ENCODE measurements at regions not wholly inside any gene's neighbourhood (a gene's known extent, or its start where the extent isn't known, plus 50 kb on each side); places are given as distances from the start of the nearest gene placed in this dataset.
"Not testable (repeated sequence)": the region's sequence is repeated elsewhere in the genome, so short reads cannot be mapped to it uniquely, and the experiment has no call there.

DNA sequence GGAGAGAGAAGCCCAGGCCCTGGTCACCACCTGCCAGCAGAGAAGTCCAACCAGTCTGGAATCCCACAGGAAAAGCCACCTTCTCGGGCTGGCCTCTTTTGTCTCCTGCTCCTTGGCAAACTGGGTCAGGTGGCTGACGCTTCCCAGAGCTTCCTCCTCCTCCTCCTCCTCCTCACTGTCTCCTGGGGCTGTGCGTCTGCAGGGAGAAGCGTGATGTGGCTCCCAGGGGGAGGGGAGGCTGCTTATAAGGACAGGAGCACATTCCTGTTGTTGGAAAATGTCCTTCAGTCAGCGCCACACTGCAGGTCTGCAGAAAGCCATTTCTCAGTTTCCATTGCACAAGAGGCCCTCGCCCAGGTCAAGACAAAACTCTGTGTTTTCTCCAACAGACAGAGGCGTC is 1316.5 kb downstream of the BRD1 start:
- no peak for DNase-seq (ENCODE audit: low spot score)

DNA sequence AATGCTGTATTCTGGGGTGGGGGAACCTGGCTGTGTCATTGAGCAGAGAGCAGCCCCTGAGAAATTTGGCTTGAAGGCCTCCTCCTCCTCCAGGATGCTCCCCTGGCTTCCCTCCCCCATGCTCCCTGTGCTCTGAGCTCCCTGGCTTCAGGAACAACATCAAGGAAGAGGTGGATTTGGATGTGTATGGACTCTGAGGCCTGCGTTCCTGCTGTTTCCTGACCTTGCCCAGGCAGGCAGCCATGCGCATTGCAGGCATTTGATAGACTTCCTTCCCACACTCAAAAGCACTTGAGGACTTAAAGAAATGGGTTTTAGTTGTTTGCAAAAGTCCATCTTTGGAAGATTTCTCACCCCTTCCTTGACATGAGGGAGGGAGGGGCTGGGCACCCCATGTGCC is 1317.1 kb downstream of the BRD1 start:
- DNase-seq (ENCODE audit: low spot score), result no peak

DNA sequence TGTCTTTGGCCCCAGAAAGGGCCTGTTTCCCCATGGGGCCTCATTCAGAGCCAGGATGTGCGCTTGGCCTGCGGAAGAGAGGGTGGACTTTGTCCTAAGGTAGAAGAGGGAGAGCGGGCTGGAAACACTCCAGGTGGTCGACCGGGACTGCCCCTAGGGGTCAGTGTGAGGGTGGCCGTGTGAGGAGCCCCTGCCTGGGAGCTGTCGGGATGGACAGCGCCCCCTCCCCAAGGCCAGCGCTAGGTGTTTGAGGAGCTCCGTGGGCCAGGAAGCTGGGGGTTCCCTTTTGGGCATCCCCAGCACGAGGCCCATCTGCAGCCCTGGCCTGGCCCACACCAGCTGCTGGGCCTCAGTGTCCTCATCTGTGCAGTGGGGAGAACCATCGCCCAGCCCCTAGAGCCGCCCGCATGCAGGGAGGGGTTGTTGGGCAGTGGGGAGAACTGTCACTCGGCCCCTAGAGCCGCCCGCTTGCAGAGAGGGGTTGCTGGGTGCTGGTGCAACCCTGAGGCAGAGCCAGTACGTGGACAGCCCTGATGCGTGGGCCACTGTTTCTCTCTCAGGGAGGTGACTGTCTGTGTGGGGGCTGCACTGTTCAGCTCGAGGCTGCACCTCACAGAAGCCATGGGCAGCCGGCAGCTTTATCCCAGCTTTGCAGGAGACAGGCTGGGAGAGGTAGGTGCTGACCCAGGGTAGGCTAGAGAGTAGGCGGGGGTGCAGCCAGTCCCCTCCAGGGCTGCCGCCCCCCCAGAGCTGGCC is 1319.9 kb downstream of the BRD1 start:
- DNase-seq (ENCODE audit: low spot score), result no peak

DNA sequence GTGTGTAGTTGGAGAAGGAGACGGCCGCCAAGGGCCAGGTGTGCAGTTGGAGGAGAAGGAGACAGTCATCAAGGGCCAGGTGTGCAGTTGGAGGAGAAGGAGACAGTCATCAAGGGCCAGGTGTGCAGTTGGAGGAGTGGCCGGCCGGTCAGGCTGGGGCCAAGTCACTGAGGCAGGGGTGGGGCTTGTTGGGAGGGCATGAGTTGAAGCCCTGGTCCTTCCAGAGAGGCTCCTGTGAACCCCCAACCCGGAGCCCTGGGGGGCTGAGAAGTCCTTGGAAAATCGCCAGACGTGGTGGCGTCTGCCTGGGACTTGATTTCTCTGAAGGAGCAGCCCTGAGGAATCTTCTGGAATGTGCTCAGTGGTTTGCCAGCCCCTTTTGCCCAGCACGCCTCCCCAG is 1320.5 kb downstream of the BRD1 start:
- DNase-seq (ENCODE audit: low spot score), result no peak

DNA sequence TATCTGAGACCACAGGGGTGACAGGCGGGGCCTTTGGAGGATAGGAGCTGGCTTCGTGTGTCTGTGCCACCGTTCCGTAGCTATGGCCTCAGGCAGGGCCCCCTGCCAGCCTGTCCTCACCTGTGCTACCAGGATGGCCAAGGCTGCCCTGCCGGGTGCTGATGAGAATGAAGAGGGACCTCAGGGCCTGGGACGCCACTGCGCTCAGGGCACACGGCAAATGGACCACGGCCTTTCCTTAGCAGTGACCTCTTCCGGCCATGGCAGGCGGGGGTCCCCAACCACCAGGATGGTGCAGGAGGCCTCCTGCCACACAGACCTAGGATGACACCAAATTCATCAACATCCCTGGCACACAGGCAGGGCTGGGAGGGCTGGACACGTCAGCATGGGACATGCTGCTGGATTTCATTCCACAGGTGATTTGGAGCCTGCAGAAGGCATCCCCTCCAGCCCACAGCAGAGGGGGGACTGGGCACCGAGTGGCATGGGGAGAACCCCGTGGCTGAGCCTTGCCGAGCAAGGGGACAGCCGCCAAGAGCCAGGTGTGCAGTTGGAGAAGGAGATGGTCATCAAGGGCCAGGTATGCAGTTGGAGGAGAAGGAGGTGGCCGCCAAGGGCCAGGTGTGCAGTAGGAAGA is 1321.0 kb downstream of the BRD1 start:
- no peak for DNase-seq (ENCODE audit: low spot score)

DNA sequence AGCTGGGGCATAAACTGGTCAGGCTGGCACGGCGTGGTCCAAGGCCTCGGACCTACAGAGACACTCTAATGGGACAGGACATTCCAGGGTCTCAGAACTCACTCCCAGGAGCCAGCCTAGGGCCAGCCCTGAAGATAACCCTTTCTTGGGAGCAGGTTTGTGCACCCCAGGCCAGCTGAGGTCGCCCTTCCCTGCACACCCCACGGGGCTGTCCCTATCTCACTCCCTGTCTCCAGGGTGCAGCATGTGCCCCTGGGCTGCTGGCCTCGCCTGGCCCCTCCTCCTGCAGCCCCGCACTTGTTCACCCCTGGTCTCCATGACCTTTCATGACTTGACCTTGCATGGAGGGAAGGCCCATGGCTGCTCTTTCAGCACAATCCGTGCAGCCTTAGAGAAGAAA is 1321.8 kb downstream of the BRD1 start:
- no peak for DNase-seq (ENCODE audit: low spot score)

DNA sequence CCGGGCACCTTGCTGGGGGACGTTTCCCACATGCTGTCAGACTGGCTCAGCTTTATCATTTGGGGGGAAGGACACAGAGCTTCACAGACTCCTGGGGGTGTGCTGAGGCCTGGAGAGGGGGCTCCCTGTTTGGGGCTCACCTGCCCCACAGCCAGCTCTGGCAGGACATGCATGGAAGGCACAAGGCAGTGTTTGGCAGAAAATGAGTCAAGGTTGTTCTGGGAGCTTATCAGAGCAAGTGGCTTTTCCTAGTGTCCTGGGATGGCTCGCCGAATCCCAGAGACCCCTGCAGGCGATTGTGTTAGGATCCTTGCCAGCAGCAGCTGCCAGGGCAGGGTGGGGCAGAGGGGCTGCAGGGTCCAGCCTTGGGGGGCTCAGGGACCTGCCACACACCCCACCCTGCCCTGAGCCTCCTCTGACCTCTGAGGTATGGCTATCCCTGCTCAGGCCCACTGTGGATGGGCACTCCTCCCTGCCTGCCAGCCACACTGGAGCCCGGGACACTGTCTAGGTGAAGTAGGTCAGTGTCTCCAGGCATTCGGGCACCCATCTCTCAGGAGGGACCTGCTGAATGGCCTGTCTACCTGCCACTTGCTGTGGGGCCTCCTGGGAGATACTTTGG is 1323.0 kb downstream of the BRD1 start:
- DNase-seq (ENCODE audit: low spot score), result no peak

DNA sequence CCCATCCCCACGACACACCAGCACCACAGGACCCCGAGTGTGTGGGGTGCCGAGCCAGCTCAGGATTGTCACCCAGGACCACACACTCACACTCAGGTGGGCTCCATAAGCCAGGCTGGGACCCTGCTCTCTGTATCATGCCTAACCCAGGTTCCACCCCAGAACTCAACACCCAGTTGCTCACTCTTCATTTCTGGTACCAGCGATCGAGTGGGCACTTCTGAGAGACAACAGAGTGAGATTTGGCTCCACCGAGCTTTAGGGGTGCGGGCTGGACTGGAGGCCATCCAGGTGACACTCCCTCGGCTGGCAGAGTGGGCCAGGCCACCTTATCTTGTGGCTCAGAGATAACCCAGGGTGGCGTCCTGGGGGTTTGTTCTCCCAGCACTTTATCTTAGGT is 1323.8 kb downstream of the BRD1 start:
- DNase-seq (ENCODE audit: low spot score), result no peak

DNA sequence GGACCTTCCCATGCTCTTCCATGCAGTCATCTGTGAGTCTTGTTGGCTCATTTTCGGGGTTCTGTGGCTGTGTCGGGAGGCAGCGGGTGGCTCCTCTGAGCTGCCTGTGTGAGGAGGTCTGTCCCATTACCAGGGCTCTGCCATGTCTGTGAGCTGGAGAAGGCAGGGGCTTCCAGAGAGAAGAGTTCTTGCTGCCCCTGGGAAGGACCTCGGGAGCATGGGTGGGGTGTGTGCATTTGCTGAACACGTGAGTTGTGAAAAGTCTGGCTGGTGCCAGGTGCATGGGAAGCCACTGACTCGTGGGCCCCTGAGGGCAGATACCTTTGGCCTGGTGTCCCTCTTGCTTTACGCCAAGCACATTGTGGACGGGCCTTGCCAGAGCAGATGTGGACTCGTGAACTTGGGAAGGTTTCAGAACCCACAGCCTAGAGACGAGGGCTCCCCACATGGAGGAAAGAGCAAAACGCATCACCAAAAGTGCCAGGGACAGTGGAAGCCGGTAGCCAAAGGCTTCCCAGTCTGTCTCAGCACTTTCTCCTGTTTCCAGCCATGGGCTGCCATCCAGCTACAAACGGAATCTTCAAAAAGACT is 1324.5 kb downstream of the BRD1 start:
- no peak for DNase-seq (ENCODE audit: low spot score)

DNA sequence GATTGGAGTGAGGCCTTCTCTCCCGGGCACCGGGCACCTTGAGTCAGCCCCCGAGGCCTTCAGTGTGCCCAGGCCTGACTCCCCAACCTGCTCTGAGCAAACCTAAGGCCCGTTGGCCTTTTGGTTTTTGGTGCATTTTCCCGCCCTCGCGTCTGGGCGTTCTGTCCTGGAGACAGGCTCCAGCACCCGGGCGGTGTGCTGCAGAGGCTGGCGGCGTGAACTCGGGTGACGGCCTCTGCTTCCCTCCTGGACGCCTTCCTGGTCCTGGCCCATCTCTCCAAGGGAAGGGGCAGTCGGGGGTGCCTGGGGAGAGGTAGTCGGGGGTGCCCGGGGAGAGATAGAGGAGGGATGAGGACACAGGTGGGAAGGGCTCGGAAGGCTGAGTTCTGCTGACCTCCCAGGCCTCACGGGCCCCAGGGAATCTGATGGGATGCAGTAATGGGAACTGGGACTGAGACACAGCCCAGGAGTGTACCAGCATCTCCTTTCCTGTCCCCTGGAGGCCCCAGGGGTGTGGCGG is 1326.4 kb downstream of the BRD1 start:
- DNase-seq (ENCODE audit: low spot score), result no peak

DNA sequence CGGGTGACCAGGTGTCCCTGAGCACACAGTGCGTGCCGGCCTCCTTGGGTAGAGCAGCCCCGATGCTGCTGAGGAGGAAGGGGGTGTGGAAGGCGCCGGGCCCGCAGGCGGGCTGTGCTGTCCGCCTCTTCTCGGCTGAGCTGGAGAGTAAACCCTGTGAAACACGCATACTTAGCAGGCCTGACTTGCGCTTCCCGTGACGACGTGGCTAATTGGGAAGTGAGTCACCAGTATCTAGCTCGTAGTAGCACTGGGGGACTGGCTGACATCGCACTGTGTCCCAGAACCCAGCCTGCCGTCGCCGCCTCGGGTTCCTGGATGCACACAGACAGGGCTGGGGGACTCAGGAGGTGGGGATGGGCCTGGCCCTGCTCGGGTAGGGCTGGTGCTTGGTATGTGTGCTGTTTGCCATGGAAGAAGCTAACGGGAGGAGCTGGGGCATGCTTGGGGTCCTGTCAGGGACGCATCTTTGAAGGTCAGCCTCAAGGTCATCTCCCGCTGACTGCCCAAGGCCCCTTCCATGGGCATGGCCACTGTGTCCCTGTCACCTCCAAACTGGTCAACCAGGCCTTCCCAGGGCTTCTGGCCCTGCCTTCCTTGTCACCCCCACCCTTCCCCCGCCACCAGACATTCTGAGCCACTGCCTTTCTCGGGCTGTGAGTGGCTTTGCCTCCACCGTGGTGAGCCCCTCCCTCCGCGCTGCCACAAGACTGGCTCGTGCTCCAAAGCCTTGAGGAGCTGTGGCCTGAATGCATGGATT is 1327.0 kb downstream of the BRD1 start:
- no peak for DNase-seq (ENCODE audit: low spot score)

DNA sequence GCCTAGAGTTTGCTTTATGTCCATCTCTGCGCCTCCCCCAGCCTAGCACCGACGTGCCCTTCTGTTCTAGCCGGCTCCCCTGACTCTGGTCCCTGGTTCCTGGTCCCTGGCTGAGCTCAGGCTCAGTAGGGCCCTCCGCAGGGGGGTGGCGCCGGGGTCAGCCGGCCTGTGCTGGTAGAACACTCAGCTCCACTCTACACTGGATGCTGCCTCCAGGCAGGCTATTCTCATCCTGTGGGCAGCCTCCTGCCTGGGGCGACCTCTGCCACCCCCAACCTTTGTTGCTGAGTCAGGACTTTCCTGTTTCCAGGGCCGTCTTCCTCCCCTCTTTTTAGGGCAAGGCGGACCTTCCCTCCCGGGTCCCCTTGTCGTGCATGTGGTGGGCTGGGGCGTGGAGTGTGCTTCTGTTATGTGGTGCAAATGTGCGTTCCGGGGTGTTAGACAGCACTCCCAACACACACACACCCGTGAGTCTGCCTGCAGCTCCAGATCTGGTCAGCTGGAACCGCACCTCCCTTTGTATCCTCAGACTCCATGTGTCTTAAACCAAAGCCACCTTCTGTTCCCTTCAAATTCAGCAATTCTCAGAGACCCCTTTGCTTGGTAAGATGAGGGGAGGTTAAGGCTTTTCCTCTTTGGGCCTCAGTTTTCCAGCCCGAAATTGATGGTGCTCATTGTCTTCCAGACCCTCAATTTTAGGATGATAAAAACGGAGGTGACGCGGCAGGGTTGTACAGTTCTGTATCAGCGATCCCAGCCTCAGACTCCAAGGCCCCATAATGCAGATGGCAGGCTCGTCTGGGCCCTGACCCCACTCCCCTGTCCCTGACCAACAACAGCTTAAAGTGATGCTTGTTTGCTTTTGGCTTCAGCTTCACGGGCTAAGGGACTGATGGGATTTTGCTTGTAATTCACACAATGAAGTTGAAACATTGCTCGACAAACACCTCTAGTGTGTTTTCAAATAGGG is 1327.9 kb downstream of the BRD1 start:
- no peak for DNase-seq (ENCODE audit: low spot score)

DNA sequence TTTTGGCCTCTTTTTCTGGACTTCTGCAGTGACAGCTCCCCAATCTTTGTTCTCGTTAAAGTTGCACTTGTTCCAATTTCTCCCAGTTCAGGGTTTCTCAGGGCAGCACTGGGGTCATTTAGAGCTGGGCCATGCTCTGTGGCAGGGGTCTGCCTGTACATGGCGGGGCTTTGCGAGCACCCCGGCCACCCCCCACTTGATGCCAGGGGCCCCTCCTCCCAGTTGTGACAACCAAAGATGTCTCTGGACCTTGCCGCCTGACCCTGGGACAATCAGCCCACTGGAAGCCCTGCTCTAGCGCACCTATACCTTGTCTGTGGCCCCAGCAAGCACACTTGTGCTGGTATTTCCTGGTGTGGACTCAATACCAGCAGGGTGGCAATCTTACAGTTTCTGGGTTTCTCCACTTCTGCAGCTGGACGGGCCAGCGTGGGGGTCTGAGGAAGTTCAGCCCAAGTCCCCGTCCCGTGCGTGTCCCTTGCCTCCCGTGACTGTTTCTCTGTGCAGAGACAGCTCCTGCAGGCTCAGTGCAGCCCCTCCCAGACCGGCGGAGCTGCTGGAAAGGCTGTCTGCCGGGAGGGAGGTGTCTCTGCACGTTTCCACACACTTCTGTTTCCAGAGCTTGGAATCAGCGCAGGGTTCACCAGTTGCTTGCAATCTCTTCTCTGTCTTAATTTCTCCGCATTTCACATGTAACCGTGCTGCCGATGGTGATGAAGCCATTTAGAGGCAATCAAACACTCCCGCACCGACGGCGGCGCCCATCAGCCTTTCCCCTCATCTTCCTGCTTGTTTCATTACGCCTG is 1328.9 kb downstream of the BRD1 start:
- DNase-seq (ENCODE audit: low spot score), result no peak

DNA sequence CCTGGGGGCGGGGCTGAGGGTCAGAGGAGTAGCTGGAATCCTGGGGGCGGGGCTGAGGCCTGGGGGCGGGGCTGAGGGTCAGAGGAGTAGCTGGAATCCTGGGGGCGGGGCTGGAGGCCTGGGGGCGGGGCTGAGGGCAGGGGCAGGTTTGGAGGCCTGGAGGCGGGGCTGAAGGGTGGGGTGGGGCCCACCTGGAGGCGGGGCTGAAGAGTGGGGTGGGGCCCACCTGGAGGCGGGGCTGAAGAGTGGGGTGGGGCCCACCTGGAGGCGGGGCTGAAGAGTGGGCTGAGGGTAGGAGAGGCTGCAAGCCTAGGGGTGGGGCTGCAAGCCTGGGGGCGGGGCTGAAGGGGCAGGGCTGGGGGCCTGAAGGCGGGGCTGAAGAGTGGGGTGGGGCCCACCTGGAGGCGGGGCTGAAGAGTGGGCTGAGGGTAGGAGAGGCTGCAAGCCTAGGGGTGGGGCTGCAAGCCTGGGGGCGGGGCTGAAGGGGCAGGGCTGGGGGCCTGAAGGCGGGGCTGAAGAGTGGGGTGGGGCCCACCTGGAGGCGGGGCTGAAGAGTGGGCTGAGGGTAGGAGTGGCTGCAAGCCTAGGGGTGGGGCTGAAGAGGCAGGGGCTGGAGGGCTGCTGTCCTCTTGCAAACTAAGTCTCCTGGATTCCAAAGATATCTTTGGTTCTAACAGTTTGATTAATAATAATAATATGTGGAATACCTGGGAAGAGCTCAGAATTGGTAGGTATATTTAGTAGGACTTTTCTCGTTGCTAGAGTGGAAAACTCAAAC is 1329.7 kb downstream of the BRD1 start:
- DNase-seq (ENCODE audit: low spot score), result not testable (repeated sequence)

DNA sequence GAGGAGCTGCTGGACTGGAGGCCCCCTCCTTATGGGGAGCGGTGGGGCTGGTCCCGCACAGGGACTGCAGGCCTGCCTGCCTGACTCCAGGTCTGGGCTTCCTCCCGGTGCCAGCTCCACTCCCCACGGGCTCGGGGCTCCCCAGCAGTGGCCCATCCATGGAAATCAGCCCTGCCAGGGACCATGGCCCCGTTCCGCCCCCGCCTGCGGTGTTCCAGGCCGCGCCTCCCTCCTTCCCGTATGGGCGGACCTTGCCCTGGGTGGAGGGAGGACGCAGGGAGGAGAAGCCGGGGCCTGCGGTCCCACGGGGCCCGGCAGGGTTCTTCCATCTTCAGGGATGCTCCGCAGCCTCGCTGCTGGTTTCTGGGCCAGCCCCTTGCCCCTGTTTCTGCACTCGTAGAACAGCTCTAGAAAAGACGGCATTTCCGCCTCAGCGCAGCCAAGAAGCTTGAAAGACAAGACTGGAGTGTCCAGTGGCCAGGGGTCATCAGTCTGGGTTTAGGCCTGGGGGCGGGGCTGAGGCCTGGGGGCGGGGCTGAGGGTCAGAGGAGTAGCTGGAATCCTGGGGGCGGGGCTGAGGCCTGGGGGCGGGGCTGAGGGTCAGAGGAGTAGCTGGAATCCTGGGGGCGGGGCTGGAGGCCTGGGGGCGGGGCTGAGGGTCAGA is 1330.6 kb downstream of the BRD1 start:
- no peak for DNase-seq (ENCODE audit: low spot score)

DNA sequence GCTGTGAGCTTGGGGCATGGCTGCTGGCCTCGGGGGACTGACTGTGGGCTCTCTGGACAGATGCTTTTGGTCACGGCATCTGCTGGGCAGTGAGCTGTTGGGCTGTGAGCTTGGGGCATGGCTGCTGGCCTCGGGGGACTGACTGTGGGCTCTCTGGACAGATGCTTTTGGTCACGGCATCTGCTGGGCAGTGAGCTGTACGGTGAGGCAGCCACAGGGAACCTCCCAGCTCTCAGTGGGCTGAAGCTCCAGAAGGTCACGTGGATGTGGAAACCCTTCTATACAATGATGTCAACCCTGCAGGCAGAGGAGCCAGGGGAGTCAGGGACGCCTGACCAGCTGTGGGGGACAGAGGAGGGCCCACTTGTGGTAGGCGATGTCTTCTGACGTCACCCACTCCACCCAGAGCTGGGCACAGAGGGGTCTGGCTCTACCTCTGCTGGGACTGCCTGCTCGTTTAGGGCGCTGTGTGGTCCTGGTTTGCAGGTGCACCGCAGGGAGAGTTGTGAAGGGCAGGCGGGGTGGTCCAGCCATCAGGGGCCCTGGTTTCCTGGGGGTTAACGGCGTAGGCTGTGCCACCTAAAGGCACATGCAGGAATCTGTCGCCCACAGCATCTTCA is 1331.3 kb downstream of the BRD1 start:
- DNase-seq (ENCODE audit: low spot score), result peak; percentile 86

DNA sequence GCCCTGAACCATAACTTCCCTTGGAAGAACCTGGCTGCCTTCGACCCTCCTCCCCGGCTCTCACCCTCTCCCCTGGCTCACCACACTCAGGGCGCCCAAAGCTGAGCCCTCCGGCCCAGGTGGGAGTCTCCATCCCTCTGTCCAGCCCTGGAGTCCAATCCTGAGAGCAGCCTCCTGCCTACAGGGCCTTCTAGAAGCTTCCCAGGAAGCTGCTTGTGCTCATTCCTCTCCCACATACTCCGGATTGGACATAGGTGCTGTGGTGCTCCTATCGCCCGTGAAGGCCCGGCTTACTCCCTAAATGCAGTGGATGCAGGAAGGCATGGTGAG is 1332.0 kb downstream of the BRD1 start:
- DNase-seq (ENCODE audit: low spot score), result no peak

DNA sequence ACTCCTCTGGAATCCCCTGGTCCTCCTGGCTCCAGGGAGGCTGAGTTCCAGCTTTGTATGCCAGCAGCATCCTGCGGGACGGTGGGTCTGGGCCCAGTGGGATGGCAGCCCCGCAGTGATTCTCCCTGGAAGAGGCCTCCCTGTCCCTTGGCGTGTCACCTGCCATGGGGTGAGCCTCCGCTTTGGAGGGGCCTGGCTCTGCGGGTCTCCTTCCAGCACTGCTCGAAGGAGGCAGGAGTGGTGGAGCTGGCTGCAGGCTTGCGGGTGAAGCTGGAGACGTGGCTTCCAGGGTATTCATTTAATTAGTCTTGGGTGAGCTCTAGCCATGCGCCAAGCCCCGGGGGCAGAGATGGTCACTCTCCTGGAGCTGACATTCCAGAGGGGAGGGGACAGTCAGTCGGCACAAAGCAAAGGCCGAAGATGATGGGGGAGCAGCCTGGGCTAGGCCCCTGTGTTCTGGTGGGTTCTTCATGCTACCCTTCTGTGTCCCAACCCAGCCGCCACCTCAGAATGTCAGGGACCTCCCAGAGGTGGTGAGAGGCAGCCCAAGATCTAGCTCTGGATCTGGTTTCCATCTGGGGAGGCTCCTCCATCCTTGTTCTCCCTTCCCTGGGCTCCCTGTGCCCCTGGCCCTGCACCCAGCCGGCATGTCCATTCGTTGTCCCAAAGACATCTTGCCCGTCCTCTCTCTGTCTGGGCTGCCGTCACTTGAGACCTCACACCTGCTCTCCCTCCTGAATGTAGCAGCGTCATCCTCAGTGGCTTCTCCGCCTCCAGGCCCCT is 1332.5 kb downstream of the BRD1 start:
- DNase-seq (ENCODE audit: low spot score), result no peak
